Testis (tissue), 2 donors: ENCODE measurements at regions not wholly inside any gene's neighbourhood (a gene's known extent, or its start where the extent isn't known, plus 50 kb on each side); places are given as distances from the start of the nearest gene placed in this dataset.

ENCODE experiments used
- POLR2A ChIP-seq: fragments of 450-650 bp; IDR thresholded peaks from one replicate; pipeline ENCODE4 v1.6.1; 2017; ENCODE audit warnings: antibody characterized with exemption, mild to moderate bottlenecking, moderate library complexity
- TF ChIP-seq, protein P1 (sequence below), 3 experiments: fragments of 450-650 bp in 2 of 3; fragments of 200-600 bp in 1 of 3; sonication (generic) in 1 of 3; IDR thresholded peaks; one replicate each; pipeline ENCODE4 v1.5.1; 2016 to 2019; ENCODE audit warnings: antibody characterized with exemption in 3 of 3, mild to moderate bottlenecking in 2 of 3, moderate library complexity in 1 of 3

- TF ChIP-seq POLR2A = no peak
- TF ChIP-seq, protein P1, sequence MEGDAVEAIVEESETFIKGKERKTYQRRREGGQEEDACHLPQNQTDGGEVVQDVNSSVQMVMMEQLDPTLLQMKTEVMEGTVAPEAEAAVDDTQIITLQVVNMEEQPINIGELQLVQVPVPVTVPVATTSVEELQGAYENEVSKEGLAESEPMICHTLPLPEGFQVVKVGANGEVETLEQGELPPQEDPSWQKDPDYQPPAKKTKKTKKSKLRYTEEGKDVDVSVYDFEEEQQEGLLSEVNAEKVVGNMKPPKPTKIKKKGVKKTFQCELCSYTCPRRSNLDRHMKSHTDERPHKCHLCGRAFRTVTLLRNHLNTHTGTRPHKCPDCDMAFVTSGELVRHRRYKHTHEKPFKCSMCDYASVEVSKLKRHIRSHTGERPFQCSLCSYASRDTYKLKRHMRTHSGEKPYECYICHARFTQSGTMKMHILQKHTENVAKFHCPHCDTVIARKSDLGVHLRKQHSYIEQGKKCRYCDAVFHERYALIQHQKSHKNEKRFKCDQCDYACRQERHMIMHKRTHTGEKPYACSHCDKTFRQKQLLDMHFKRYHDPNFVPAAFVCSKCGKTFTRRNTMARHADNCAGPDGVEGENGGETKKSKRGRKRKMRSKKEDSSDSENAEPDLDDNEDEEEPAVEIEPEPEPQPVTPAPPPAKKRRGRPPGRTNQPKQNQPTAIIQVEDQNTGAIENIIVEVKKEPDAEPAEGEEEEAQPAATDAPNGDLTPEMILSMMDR (IDR thresholded peaks at IDR 0.05) = no peak
Observed at GRCh38 chr11:70867281-70868047, 384.9 kb downstream of the SHANK2 start.
